Fibroblast of peridontal ligament (primary cell): ENCODE measurements at regions not wholly inside any gene's neighbourhood (a gene's known extent, or its start where the extent isn't known, plus 50 kb on each side); places are given as distances from the start of the nearest gene placed in this dataset.
A peak's percentile ranks its signal among the peaks of the same experiment; 100 is the strongest.
"Not testable (repeated sequence)": the region's sequence is repeated elsewhere in the genome, so short reads cannot be mapped to it uniquely, and the experiment has no call there.

Experiments
- DNase-seq: peaks from one replicate; pipeline ENCODE4 v3.0.0-alpha.2; 2010; ENCODE audit errors: extremely low read depth

DNA sequence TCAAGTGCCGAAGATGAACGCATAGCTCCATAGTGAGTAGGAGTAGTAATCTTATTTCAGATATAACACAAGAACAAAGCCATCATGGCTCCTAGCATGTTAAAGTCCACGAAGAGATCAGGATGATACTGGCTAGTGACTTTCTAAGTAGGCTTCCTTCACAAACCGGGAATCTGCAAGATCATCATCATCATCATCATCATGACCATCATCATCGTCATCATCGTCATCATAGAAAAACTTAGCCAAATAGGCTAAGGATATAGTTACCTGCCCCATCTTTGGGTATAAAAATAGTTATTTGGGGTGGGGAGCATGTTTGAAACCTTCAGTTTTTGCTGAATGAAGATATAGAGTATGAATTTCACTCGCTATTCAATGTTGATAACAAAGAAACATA lies 57.9 kb downstream of the PYDC2 start:
- no peak for DNase-seq

DNA sequence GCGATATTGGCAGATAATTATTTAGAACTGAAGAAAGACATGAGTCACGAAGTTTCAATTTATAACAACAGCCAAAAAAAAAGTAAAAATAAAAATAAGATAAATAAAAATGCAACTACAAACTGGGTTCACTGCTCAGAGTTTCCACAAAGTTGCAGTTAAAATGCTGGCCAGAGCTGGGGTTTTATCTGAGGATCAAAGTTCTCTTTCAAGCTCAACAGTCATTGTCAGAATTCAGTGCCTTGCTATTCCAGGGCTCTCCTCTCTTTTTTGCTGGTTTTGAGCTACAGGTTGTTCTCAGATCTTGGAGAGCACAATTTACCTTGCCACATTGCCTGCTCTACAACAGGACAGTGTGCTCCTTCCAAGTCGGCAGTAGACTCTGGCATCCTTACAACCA lies 60.1 kb downstream of the PYDC2 start:
- no peak for DNase-seq

DNA sequence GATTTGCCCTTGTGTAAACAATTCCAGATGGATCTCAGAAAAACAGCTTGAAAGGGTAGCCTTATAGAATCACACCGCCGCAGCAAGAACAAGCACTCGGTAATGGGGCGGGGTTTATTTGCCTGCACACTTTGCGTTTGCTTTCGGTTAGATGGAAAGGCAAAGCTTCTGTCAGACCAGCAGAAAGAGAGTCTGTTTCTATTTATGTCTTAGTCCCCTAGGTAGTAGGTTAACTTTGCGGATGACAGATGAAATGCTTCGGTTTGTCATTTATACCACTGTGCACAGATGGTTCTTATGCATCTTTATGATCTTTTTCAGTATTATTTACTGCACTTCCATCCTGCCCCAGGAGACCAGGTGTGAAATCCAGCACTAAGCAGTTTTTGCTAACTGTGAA lies 62.2 kb downstream of the PYDC2 start:
- DNase-seq = no peak

DNA sequence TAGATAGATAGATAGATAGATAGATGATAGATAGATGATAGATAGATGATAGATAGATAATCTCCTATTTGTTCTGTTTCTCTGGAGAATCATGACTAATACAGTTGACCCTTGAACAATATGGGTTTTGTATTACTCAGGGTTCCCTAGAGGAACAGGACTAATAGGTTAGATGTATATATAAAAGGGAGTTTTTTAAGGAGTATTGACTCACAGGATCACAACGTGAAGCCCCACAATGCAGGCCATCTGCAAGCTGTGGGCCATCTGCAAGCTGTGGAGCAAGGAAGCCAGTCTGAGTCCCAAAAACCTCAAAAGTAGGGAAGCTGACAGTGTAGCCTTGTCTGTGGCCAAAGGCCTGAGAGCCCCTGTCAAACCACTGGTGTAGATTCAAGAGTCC lies 67.6 kb downstream of the PYDC2 start:
- DNase-seq = no peak

DNA sequence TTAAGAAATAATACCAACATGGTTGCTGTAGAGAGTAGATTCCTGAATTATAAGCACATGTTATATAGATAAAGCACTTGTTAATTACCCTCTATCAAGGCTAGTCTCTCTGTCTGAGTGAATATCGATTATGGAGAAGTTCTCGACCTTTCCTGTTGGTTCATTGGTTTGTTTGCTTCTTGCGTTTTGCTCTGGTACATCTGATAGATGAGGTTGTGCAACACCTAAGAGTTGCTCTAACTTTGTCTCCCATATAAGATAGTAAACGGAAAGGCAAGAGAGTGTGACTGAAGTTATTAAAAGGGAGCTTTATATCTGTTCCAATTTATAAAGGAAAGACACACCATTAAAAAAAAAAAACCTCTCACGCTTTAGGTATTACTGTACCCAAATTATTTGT lies 69.0 kb downstream of the PYDC2 start:
- DNase-seq = no peak

DNA sequence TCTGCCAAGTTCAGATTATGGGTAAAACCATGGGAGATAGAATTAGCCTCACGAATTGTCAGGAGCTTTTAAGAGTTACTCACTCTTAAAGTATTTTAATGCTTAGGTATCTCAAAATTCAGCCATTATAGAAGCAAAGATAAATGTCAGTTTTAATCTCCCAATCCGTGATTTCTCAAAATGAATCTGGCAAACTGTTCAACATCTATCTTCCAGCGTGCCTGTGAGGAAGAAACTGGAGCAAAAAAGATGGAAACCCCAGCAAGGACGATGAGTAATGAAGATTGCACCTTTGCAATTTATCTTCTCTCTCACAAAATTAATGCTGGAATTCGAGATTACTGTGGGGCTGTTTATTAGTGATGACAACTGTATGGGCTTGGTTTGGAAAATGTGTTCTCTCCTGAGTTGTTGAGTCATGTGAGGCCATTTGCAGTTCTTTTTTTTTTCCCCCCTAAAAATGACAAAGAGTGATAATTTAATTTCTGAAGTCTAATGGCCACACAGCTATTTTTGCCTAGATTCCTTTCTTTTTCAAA lies 70.5 kb downstream of the PYDC2 start:
- no peak for DNase-seq

DNA sequence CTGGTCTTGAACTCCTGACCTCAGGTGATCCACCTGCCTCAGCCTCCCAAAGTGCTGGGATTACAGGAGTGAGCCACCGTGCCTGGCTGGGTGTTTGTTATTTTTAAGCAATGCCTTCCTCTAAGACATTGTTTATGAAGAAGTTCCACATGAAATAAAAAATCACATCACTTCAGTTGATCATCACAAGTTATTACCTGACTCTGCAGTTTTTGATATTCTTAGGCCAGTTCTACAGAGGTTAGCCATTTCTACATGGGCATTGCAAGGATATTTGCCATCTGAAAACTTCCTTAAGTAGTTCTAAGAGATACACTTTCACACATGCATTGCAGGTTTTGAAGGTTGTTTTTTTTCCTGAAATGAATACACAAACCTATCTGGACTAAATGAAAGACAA lies 82.1 kb downstream of the PYDC2 start:
- DNase-seq = no peak

DNA sequence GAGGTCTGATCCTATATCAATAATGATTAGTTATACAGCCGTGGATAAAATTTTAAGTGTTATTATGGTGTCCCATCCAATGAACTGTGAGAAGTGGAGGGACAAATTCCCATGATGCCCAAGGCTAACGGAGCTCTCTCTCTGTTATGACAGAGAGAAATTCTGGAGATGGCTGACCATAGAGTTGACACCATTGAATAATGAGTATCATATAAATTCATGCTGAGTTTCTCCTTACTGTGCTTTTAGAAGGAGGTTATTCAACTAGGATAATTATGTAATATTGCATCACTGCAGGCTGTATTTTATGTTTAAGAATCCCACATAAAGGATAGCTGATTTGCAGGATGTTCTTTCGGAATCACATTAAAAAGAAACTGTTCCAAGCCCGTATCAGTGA lies 82.9 kb downstream of the PYDC2 start:
- DNase-seq = no peak

DNA sequence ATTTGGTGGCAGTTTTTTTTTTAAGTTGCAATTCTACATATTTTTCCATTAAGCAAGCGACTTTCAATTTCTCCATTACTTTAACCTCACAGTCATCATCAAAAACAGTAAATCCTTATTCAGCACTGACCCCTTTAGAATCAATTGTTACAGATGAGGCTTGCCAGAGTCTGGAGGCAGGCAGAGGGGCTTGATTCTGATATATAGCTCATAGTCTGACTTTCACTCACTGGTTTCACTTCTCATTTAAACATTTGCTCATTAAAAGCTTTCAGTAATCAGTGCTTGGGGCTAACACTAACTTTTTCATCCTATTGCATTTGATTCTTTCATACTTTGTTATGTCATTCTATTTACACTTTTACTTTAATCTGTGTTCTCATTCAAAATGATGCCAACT lies 88.4 kb downstream of the PYDC2 start:
- DNase-seq = no peak

DNA sequence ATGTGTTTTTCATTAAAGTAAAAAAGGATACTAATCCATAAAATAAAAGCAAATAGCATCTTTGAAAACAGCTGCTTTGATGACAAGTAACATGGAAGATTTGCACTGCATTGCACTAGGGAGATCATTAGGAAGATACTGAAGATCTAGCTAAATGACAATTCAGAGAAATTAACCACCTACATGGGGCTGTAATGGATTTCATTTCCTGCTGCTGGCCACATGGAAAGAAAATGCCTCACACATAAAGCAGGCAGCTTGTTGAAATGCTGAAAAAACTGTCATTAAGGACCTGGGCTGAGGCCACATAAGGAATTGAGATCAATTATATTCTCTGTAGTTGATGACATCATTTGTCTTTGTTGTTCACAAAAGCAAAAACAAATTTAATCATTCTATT lies 94.1 kb downstream of the PYDC2 start:
- no peak for DNase-seq

DNA sequence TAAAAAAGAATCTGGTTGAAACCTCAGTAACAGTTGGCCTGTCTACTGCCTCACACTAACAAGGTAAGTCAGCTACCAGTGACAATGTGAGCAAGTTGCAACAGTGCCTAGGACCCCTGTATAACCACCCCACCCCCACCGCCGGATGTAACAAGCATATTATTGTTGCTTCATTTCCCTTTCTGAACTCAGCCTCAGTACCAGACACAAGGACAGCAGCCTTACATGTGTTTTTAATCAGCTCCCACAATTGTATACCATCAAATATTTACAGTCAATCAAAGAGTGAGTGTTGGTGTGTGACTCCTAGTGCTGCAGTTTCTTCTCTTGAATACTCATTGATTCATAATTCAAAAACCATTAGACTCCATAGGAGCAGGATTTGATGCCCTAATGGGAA lies 96.4 kb downstream of the PYDC2 start:
- DNase-seq = no peak

DNA sequence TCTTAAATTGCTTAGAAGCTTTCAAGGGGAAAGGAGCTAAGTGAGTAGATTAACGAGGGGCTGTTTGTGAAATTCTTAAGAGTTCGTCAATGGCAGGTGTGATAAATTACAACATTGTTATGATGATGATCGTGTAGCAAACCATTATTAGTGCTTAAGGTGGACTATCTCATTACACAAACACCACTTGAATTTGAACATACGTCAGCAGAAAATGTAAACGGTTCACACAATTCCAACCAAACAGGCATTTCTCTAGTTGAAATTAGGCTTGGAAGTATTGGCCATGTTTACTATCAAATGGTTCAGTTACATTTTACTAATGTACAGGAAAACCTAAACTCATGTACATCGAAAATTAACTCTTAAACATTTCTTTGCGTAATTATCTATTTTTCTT lies 102.8 kb downstream of the PYDC2 start:
- no peak for DNase-seq

DNA sequence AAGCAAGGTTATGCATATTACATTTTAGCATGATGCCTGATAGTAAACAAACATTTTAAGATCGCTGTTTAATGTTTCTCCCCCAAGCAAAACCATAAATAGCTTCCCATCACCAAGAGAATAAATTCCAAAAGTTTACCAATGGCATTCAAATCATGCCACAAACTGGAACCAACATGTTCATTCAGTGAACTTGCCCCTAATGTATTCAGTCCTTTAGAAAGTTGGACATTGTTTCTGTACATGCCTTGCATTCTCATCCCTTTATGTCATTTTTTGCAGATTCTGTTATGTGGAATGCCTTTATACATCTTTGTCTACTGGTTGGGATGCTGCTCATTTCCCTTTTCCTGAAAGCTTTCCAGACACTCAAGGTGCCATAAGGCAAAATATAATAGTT lies 105.5 kb downstream of the PYDC2 start:
- peak; percentile 0 for DNase-seq

DNA sequence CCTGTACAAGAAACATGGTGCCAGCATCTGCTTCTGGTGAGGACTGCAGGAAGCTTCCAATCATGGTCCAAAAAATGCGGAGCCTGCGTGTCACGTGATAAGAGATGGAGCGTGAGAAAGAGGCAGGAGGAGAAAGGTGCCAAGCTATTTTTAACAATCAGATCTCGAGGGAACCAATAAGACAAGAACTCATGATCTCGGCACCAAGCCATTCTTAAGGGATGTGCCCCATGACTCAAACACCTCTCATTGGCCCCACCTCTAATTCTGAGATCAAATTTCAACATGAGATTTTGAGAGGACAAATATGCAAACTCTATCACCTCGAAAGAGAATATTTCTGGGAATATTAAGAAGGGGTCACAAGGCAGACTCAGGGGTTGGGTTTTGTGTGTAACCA lies 107.2 kb downstream of the PYDC2 start:
- DNase-seq = no peak

DNA sequence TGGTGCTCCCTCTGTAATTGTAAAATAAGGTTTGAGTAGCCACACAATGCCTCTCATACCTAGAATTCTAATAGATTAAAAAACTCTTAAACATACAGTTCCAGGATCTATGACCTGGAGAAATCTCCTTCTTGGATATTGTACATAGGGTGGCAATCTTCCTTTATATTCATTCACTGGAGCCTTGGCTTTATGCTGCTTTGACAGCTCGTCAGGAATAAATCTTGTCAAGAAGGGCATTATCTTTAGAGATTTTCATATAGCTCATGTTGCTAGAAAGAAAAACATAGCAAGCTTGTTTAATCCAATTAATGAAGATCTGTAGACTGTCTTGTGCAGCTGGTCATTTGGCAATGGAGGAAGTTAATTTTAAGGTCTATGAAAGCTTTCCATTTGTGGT lies 131.1 kb downstream of the PYDC2 start:
- DNase-seq = no peak

DNA sequence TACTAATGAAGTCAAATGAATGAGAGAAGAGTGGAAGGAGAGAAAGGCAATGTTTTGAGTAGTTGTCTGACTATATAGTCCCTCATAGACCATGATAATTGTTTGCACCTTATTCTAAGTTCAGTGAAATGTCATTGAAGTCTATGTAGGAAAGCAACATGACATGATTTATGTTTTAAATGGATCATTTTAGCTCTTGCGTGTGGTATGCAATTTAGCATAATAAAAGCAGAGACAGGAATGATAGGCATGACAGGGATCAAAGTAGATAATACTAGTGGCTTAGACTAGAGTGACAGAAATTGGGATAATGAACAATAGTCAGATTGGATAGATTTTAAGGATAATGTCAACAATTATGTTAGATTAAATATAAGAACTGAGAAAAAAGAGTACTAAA lies 132.5 kb downstream of the PYDC2 start:
- DNase-seq = no peak

DNA sequence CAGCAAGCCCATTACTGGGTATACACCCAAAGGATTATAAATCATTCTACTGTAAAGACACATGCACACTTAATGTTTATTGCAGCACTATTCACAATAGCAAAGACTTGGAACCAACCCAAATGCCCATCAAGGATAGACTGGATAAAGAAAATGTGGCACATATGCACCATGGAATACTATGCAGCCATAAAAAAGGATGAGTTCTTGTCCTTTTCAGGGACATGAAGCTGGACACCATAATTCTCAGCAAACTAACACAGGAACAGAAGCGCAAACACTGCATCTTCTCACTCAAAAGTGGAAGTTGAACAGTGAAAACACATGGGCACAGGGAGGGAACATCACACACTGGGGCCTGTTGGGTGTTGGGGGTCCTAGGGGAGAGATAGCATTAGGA lies 154.5 kb downstream of the PYDC2 start:
- not testable (repeated sequence) for DNase-seq

DNA sequence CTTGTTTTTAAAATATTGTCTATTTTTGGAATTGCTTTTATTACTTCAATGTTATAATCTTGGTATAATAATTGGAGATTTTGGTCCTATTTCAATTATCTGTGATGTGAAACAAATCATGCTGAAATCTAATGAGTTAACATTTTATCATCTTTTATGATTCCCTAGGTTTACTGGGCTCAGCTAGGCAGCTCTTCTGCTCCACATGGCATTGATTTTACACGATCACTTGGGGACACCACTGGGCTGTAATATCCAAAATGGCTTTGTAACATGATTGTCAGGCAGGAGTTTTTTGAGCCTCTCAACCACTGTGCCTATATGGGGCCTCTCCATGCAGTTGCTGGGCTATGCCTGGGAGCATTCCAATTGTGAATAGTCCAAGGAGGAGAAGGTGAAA lies 163.3 kb downstream of the PYDC2 start:
- no peak for DNase-seq

DNA sequence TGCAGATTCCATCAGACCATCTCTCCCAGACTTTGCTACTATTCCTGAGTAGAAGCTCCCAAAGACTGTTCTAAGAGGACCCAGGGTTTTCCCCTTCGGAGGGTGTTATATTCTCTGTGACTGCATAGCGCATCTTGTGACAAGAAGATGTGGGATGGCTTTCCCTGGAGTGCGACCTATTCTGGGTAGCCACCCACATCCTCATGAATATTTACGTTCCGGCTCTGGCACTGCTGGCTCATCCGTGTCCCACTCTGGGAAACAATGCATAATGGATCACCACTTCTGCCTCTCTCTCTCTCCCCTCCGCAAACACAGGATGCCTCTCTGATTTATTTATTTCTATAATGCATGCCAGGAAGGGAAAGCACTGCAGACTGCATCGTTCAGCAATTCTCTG lies 166.1 kb downstream of the PYDC2 start:
- no peak for DNase-seq

DNA sequence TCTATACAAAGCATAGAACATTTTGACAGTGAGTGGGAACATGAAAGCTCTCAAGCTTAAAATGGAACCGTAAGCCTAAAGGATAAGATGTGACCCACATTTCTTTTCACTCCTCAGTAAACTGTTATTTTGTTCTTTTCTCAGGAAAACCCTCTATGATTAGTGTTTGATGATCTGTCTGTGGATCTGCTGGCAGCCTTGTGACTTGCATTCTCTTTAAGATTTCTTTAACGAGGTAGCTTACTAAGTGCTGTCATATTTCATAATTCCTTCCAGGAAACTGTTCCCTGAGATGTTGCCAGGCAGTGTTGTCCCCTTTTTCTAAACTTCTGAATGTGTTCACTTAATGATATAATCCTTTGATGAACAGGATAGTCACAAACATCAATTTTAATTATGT lies 167.6 kb downstream of the PYDC2 start:
- no peak for DNase-seq

DNA sequence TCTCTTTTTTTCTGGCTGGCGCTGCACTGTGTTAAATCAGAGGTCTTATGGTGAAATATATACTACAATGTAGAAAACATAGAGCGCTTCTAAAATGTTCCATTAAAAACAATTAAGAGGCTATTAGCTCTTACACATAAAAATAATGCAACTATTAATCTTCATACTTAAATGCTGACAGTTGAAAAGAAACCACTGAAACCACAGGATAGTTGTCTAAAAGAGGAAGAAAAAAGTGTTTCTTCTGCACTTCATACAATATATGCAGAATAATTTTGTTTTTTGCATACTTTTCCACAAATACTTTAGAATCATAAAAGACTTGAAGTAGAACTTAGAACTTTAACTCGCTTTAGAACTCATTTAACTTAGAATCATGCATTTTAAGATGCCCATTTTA lies 170.5 kb downstream of the PYDC2 start:
- no peak for DNase-seq

DNA sequence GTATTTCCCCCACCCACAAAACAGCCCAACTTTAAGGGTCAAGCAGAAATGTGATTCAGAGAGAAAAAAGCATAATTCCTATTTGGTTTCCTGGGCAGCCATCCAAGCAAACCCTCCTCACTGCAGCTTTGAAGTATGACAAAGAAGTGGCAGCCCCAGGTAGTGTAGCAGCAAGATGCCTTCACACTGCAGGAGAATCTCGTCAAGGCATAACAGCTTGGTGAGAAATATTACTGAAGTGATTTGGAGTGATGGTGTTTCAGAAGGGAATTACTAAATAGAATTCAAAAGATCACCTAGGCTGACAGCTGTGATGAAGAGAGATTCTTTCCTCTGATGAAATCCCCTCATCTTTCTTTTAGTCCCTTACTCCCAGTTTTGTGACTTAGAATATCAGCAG lies 173.9 kb downstream of the PYDC2 start:
- no peak for DNase-seq

DNA sequence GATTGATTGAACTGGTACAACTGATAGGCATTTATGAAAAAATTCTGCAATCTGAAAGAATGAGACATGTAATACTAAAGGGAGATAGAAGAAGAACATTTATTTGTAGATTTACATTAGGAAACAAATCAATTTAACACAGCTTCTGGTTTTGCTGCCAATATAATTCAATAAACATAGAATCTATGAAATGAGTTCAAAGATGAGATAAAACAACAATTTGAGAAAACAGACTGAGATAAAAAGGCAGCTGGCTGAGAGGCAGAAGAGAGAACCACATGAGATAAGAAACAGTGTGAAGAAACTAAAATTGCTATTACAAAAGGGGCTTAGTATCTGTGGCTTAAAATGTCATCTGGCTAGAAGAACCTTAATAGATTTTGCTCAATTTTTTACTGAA lies 176.6 kb downstream of the PYDC2 start:
- DNase-seq = no peak

DNA sequence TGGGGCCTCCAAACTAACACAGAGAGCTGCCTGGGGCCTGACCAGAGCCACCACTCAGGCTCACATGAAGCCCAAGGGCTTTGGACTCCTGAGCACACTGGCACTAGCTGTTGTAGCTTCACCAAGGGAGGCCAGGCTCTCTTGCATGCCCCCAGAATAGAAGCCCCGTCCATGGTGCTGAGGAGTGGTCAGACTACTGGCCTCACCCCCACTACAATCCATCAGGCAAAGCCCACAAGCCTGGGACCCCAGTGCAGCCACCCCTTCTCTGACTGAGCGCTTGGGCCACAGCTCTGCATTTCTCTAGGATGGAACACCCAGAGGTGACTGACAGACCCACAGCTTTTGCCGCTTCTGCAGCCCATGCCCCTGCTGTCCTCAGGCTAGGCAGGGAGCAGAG lies 180.8 kb downstream of the PYDC2 start:
- DNase-seq = no peak

DNA sequence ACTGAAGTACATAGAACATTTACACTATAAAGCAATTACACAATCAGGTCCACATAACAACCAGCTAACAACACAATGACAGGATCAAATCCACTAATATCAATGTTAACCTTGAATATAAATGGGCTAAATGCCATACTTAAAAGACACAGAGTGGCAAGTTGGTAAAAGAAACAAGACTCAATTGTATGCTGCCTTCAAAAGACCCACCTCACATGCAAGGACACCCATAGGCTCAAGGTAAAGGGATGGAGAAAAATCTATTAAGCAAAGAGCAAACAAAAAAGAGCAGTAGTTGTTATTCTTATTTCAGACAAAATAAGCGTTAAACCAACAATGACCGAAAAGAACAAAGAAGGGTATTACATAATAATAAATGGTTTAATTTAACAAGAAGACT lies 183.3 kb downstream of the PYDC2 start:
- no peak for DNase-seq
